ENCODE measurements at regions not wholly inside any gene's neighbourhood (a gene's known extent, or its start where the extent isn't known, plus 50 kb on each side); places are given as distances from the start of the nearest gene placed in this dataset.

DNA sequence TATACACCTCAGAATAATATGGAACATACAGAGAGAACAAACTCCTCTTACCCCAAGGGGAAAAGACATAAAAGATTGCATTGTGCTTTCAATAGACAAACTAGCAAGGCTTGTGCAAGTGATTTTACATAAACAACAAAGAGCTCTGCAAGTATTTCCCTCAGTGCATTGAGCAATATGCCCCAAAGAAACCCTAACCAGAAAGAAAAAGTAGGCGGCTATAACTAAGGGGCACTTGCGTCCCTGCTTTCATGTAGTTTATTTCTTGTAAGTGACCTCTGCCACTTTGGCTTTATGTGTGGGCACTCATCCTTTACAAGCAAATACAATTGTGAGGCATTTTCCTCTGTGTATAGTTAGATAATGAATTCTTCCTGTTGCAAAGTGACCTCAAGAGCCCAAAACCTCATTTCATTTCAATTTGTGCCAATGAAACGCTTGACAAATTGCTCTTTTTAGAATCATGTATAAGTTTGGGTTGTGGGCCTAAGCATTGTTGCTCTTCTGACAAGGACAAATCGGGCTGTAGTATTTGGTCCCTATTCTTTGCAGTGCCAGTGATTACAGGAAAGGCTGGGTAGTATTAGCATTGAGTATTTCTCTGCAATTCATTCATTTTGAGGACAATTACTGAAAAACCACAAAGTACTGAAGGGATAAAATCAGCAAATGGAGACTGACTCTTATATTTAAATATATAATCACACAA, 282.2 kb downstream of the DTWD2 start:
- TF ChIP-seq, protein P1, sequence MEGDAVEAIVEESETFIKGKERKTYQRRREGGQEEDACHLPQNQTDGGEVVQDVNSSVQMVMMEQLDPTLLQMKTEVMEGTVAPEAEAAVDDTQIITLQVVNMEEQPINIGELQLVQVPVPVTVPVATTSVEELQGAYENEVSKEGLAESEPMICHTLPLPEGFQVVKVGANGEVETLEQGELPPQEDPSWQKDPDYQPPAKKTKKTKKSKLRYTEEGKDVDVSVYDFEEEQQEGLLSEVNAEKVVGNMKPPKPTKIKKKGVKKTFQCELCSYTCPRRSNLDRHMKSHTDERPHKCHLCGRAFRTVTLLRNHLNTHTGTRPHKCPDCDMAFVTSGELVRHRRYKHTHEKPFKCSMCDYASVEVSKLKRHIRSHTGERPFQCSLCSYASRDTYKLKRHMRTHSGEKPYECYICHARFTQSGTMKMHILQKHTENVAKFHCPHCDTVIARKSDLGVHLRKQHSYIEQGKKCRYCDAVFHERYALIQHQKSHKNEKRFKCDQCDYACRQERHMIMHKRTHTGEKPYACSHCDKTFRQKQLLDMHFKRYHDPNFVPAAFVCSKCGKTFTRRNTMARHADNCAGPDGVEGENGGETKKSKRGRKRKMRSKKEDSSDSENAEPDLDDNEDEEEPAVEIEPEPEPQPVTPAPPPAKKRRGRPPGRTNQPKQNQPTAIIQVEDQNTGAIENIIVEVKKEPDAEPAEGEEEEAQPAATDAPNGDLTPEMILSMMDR (IDR thresholded peaks at IDR 0.05; ENCODE audit: extremely low read depth in 1 of 2, insufficient read depth in 1 of 2, low read depth in 1 of 2, low read length in 2 of 2) = no peak
- TF ChIP-seq, protein P2, sequence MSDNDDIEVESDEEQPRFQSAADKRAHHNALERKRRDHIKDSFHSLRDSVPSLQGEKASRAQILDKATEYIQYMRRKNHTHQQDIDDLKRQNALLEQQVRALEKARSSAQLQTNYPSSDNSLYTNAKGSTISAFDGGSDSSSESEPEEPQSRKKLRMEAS (IDR thresholded peaks at IDR 0.05; ENCODE audit: insufficient read depth, insufficient read length) = no peak
- TF ChIP-seq POLR2A (IDR thresholded peaks at IDR 0.05; ENCODE audit: low read depth, low read length) (no peak), EZH2 (IDR thresholded peaks at IDR 0.05; ENCODE audit: borderline replicate concordance, low read depth, low read length, severe bottlenecking) (no peak), JUN (IDR thresholded peaks at IDR 0.05; ENCODE audit: borderline replicate concordance, insufficient read depth, insufficient read length, low read depth) (no peak), POLR2AphosphoS5 (IDR thresholded peaks at IDR 0.05; ENCODE audit: insufficient read depth, low read depth, low read length) (no peak), FOS (IDR thresholded peaks at IDR 0.05; ENCODE audit: borderline replicate concordance, insufficient read depth, low read length) (no peak), MYC (IDR thresholded peaks at IDR 0.05; ENCODE audit: low read depth, low read length) (no peak)
